ENCODE measurements at regions not wholly inside any gene's neighbourhood (a gene's known extent, or its start where the extent isn't known, plus 50 kb on each side); places are given as distances from the start of the nearest gene placed in this dataset.

- TF ChIP-seq CTCF (conservative IDR thresholded peaks at IDR 0.05): no peak
- no peak for TF ChIP-seq EZH2 (IDR thresholded peaks at IDR 0.05; ENCODE audit: low read depth)
Observed at GRCh38 chr11:45412521-45412920, 126.4 kb upstream of the SYT13 start.

Data from PC-9 (cell line).